Stimulated activated CD8-positive, alpha-beta memory T cell treated with anti-CD3 and anti-CD28 coated beads, Interleukin-4, amount 100 ng/mL, for 1 hour (primary cell): ENCODE measurements at regions not wholly inside any gene's neighbourhood (a gene's known extent, or its start where the extent isn't known, plus 50 kb on each side); places are given as distances from the start of the nearest gene placed in this dataset.
"Not testable (repeated sequence)": the region's sequence is repeated elsewhere in the genome, so short reads cannot be mapped to it uniquely, and the experiment has no call there.

Source experiments
- DNase-seq, 2 donors: peaks; one replicate each; pipeline ENCODE4 v3.0.0-alpha.2; 2020; ENCODE audit warnings: low read depth in 2 of 2, low spot score in 1 of 2

GRCh38 chr7:407721-408539 lies 111.7 kb downstream of the PDGFA start:
- DNase-seq, result no peak

DNA sequence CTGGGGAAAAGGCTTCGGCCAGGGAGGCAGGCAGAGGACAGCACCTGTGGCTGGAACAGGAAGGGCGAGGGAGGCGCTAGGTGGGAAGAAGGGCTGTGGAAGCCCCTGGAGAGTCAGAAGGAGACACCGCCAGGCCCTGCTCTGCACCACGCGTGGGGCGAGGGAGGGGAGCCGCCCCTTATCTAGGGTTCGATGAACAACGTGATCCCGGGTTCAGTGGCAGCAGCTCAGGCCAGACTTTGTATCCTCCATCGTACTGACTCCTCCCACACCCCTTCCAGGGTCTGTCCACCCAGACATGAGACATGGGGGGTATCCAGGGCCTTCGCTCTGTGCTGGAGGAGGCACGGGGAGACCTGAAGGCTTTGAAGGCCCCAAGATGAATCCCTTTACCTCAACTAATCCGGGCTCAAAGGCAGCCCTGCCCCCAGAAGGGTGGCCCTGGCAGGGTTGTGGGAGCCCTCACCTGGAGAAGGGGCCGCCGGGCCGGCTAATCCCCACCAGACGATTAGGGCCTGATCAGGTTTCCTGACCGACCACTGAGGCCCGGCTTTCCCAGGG lies 110.8 kb downstream of the PDGFA start:
- no peak for DNase-seq

GRCh38 chr7:409339-410281 lies 110.0 kb downstream of the PDGFA start:
- no peak for DNase-seq

- DNase-seq, result no peak
Measured at GRCh38 chr7:410395-410910, 109.2 kb downstream of the PDGFA start.

DNA sequence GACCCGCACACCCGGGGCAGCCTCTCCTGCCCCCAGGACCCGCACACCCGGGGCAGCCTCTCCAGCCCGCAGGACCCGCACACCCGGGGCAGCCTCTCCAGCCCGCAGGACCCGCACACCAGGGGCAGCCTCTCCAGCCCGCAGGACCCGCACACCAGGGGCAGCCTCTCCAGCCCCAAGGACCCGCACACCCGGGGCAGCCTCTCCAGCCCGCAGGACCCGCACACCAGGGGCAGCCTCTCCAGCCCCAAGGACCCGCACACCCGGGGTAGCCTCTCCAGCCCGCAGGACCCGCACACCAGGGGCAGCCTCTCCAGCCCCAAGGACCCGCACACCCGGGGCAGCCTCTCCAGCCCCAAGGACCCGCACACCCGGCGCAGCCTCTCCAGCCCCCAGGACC lies 108.5 kb downstream of the PDGFA start:
- DNase-seq, result not testable (repeated sequence)

- DNase-seq, result no peak
Measured at GRCh38 chr7:411677-412312, 107.9 kb downstream of the PDGFA start.

- no peak for DNase-seq
Measured at GRCh38 chr7:412313-412710, 107.3 kb downstream of the PDGFA start.

DNA sequence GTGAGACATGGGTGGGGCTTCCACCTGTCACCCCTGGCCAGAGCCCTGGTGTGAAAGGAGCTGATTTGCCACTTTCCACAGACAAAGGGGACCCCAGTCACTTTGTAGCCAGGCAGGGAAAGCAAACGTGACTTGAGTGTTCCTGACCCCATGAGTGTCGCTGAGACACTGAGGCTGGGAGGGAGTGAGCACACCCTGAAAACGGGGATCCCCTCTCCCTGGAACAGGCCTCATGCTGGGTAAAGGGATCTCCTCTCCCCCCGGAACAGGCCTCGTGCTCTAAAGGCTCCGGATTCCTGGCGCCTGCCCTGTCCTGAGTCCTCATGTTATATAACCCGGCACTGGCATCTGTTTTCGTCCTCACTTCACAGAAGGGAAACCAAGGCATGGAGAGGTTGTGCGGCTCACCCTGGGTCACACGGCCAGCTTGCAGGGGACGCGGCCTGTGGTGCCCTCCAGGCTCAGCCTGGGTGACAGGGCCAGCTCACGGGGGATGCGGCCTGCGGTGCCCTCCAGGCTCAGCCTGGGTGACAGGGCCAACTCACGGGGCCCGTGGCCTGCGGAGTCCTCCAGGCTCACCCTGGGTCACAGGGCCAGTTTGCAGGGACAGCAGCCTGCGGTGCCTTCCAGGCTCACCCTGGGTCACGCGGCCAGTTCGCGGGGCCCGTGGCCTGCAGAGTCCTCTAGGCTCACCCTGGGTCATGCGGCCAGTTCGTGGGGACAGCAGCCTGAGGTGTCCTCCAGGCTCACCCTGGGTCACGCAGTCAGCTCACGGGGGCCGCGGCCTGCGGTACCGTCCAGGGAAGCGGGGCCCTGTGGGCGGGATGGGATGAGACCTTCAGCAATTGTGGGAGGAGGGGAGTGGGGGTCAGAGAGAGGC lies 104.7 kb downstream of the PDGFA start:
- no peak for DNase-seq

DNA sequence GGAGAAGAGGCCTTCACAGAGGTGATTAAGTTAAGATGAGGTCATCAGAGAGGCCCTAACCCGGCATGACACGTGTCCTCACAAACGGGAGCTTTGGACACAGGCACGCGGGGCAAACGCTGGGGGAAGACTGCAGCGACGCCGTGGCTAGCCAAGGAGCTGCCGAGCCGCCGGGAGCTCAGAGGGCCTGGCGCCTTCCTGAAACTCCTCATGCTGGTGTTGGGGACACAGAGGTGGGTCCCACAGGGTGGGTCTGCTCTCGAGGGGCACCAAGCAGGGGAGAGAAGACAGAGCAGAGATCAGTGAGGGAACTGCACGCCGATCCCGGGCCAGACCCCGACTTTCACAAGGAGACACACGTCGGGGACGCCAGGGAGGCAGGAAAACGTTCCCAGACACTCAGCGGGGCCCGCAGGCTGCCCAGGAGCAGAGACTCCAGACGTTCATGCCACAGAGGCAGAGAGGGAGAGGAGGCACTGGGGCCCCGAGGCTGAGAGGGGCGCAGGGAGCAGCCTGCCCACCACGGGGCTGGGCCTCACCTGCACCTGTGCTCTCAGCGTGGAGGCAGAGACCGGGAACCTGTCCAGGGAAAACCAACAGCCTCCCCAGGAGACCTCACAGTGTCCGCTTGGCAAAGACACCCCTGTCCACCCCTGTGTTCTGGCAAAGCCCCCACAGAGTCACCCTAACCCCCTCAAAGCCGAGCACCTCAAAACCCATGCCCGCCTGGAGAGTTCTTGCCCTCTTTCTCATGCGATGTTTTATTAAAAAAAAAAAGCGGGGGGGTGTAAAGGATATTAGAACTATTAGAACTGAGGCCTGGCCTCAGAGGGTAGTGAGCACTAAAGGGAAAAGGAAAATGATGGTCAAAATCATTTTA lies 103.8 kb downstream of the PDGFA start:
- DNase-seq, result no peak

- no peak for DNase-seq
Measured at GRCh38 chr7:416761-417624, 102.7 kb downstream of the PDGFA start.

GRCh38 chr7:417625-417889 lies 102.1 kb downstream of the PDGFA start:
- no peak for DNase-seq

DNA sequence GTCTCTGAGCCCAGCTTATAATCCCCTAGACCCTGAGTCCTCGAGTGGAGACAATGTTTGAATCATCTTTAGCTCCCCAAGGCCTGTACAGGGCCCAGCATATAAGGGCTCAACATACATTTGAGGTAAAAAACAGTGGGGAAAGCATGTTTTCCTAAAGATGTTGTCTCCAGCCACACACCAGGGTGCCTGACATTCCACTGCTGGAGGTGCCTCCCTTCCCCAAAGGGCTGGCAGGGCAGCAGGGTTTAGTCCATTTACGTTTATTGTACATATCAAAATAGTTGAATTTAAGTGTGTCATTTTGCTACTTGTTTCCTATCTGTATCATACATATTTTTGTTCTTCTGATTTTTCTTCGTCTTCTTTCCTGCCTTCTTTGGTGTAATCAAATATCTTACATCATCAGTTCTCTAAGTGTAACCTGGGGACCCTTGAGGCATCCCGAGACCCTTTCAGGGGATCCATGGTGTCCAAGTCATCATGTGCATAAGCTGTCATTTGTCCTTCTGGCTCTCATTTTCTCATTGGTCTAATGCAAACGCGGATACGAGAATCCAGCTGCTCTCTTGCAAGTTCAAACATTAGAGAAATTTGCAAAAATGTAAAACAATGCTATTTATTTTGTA lies 101.6 kb downstream of the PDGFA start:
- DNase-seq, result no peak

DNA sequence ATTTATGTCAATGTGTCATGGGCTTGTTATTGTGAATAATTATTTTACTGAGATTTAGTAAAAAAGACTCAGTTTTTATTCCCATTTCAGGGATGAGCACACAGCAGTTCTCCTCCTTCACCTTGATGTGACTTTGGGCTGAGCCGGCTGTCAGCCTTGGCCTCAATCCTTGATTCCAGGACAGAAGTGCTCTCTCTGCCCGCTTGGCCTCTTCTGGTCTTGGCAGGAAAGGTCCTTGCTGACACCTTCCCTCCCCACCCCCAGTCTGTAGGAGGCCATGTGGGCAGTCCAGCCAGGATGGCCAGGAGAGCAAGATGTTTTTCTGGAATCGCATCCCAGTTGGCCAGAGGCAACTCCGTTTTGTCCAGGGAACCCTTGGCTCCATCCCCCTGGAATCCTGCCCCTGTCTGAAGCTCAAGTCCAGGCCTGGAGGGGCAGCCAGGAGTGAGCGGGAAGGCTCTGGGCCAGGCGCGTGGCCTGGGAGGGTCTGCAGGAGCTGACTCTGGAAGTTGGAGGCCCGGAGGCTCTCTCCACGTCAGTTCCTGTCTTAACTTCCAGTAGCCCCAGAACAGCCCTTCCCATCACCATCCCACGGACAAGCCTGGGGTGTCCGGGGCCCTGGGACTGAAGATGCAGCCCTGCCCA lies 100.9 kb downstream of the PDGFA start:
- DNase-seq, result no peak

GRCh38 chr7:420142-421093 lies 99.2 kb downstream of the PDGFA start:
- no peak for DNase-seq

DNA sequence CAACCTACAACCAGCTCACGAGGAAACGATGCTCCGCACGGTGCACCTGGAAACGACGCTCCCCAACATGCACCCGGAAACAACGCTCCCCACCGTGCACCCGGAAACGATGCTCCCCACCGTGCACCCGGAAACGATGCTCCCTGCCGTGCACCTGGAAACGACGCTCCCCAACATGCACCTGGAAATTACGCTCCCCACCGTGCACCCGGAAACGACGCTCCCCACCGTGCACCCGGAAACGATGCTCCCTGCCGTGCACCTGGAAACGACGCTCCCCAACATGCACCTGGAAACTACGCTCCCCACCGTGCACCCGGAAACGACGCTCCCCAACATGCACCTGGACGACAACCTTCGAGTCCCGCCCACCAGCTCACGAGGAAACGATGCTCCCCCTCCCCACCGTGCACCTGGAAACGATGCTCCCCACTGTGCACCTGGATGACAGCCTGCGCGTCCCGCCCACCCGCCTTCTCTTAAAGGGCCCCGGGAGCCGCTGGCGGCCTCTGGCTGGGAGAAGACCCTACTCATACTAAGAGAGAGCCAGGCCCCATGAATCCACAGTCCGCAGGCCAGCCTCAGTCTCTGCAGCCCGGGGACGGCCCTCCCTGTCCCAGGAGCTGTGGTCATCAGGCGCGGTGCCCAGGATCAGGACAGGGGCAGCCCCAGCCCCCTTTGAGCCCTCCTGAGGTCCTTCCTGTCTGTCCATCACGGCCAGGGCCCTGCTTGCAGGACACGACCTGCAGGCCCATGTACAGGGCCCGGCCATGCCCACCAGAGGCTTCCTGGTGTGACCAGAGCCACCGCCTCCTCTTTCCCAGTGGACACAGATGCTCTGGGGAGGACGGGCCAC lies 98.3 kb downstream of the PDGFA start:
- no peak for DNase-seq
